H1 (cell line): ENCODE measurements at regions not wholly inside any gene's neighbourhood (a gene's known extent, or its start where the extent isn't known, plus 50 kb on each side); places are given as distances from the start of the nearest gene placed in this dataset.

ENCODE experiments used
- CTCF ChIA-PET: fragments of 300-600 bp; sonication (Branson Sonifier 250); formaldehyde crosslinking; loops from one replicate; lab custom pipeline; 2021; ENCODE audit not compliant: partially characterized antibody; lab: Charles Lee
- POLR2A ChIA-PET: fragments of 300-600 bp; sonication (Branson Sonifier 250); formaldehyde crosslinking; loops from one replicate; lab custom pipeline; 2021; ENCODE audit warnings: inconsistent platforms; ENCODE audit not compliant: partially characterized antibody; lab: Charles Lee
- DNase-seq, 2 experiments: peaks; one replicate each; pipeline versions ENCODE4 v3.0.0 to v3.0.0-alpha.2; 2010 to 2022; ENCODE audit warnings: low spot score in 2 of 2, low read depth in 1 of 2, mixed read lengths in 1 of 2
- FAIRE-seq: peaks from 2 replicates; lab custom pipeline; 2011; peaks lifted over from hg19 to GRCh38; lab: Jason Lieb, UNC
- H2AFZ ChIP-seq: 2 replicates; pipeline ENCODE4 v1.8.1; 2012; ENCODE audit warnings: low read length, inconsistent platforms
- H2AK5ac ChIP-seq: 2 replicates; pipeline ENCODE4 v1.6.1; 2013; ENCODE audit warnings: low read depth, low read length
- H2BK120ac ChIP-seq: replicated peaks from 2 replicates; pipeline ENCODE3; 2013; ENCODE audit warnings: low read depth, low read length, inconsistent platforms
- H2BK12ac ChIP-seq: 2 replicates; pipeline ENCODE4 v1.6.1; 2013; ENCODE audit warnings: low read depth, low read length
- H2BK15ac ChIP-seq: 2 replicates; pipeline ENCODE4 v1.6.1; 2013; ENCODE audit warnings: low read length
- H2BK20ac ChIP-seq: 2 replicates; pipeline ENCODE4 v1.6.1; 2013; ENCODE audit warnings: low read length
- H2BK5ac ChIP-seq: 2 replicates; pipeline ENCODE4 v1.6.1; 2013; ENCODE audit warnings: low read depth, low read length
- H3K14ac ChIP-seq: 2 replicates; pipeline ENCODE4 v1.6.1; 2013; ENCODE audit warnings: inconsistent platforms; ENCODE audit not compliant: insufficient read length
- H3K18ac ChIP-seq: 2 replicates; pipeline ENCODE4 v1.6.1; 2013; ENCODE audit warnings: low read length; ENCODE audit errors: extremely low read depth
- H3K23ac ChIP-seq: 2 replicates; pipeline ENCODE4 v1.6.1; 2013; ENCODE audit warnings: inconsistent platforms; ENCODE audit not compliant: insufficient read length
- H3K23me2 ChIP-seq: 2 replicates; pipeline ENCODE4 v1.6.1; 2013; ENCODE audit warnings: low read depth, low read length
- H3K27ac ChIP-seq: 2 replicates; pipeline ENCODE4 v1.6.1; 2011; ENCODE audit warnings: low read depth, low read length, inconsistent platforms
- H3K27me3 ChIP-seq, 4 experiments: replicated peaks in 1 of 4; 1 replicate in 1 of 4; 2 replicates in 3 of 4; pipeline versions ENCODE4 v1.6.1 to v1.8.1; 2011 to 2013; ENCODE audit warnings: low read length in 3 of 4, mild to moderate bottlenecking in 3 of 4, inconsistent platforms in 2 of 4, mixed read lengths in 2 of 4, moderate library complexity in 1 of 4; ENCODE audit not compliant: control insufficient read depth in 3 of 4, insufficient read depth in 3 of 4; ENCODE audit errors: extremely low read depth in 1 of 4
- H3K36me3 ChIP-seq, 4 experiments: 2 replicates each; pipeline versions ENCODE4 v1.6.1 to v1.8.1; 2011 to 2013; ENCODE audit warnings: mild to moderate bottlenecking in 4 of 4, low read length in 3 of 4, moderate library complexity in 2 of 4, control low read depth in 1 of 4, inconsistent platforms in 1 of 4; ENCODE audit not compliant: insufficient read depth in 4 of 4, control insufficient read depth in 2 of 4
- H3K4ac ChIP-seq: replicated peaks from 2 replicates; pipeline ENCODE3; 2013; ENCODE audit warnings: low read length, low read depth, mixed read lengths, inconsistent platforms; ENCODE audit not compliant: insufficient read length
- H3K4me1 ChIP-seq, 4 experiments: replicated peaks in 1 of 4; 1 replicate in 1 of 4; 2 replicates in 3 of 4; pipeline versions ENCODE4 v1.6.1 to v1.8.1; 2011 to 2013; ENCODE audit warnings: low read length in 3 of 4, inconsistent platforms in 2 of 4, mixed read lengths in 1 of 4; ENCODE audit not compliant: insufficient read depth in 4 of 4, control insufficient read depth in 3 of 4
- H3K4me2 ChIP-seq, 2 experiments: 2 replicates each; pipeline versions ENCODE4 v1.6.1 to v1.8.1; 2011 to 2013; ENCODE audit warnings: low read depth in 2 of 2, low read length in 2 of 2, control low read depth in 1 of 2, inconsistent platforms in 1 of 2, mild to moderate bottlenecking in 1 of 2; ENCODE audit not compliant: insufficient read depth in 1 of 2
- H3K4me3 ChIP-seq, 4 experiments: fragments of 200-600, 300-600 bp in 1 of 4; sonication (generic), shearing (Covaris generic), sonication (Bioruptor Twin) in 1 of 4; 2 replicates each; pipeline versions ENCODE4 v1.5.1 to v1.8.1; 2011 to 2016; ENCODE audit warnings: low read length in 4 of 4, low read depth in 3 of 4, control low read depth in 2 of 4, inconsistent platforms in 2 of 4, mild to moderate bottlenecking in 2 of 4, mixed read lengths in 1 of 4, moderate library complexity in 1 of 4; ENCODE audit not compliant: insufficient read depth in 2 of 4; ENCODE audit errors: extremely low read depth in 1 of 4
- H3K56ac ChIP-seq: replicated peaks from 2 replicates; pipeline ENCODE3; 2013; ENCODE audit warnings: low read depth, mild to moderate bottlenecking, mixed read lengths, low read length, inconsistent platforms; ENCODE audit not compliant: insufficient read length
- H3K79me1 ChIP-seq: 2 replicates; pipeline ENCODE4 v1.6.1; 2013; ENCODE audit warnings: low read depth, low read length, control low read depth
- H3K79me2 ChIP-seq, 2 experiments: 2 replicates each; pipeline versions ENCODE4 v1.6.1 to v1.8.1; 2012 to 2013; ENCODE audit warnings: low read length in 2 of 2, mild to moderate bottlenecking in 2 of 2, inconsistent platforms in 1 of 2; ENCODE audit not compliant: insufficient read depth in 2 of 2, control insufficient read depth in 1 of 2
- H3K9ac ChIP-seq, 4 experiments: replicated peaks in 1 of 4; 1 replicate in 1 of 4; 2 replicates in 3 of 4; pipeline versions ENCODE4 v1.6.1 to v1.8.1; 2011 to 2013; ENCODE audit warnings: low read depth in 3 of 4, low read length in 3 of 4, control low read depth in 2 of 4, mild to moderate bottlenecking in 2 of 4, moderate library complexity in 2 of 4, inconsistent platforms in 1 of 4; ENCODE audit errors: extremely low read depth in 1 of 4
- H3K9me3 ChIP-seq, 2 experiments: 2 replicates each; pipeline versions ENCODE4 v1.6.1 to v1.8.1; 2012 to 2013; ENCODE audit warnings: mild to moderate bottlenecking in 2 of 2, moderate library complexity in 2 of 2, control low read depth in 1 of 2, inconsistent platforms in 1 of 2, low read depth in 1 of 2, low read length in 1 of 2, mixed read lengths in 1 of 2; ENCODE audit not compliant: insufficient read depth in 2 of 2
- H4K20me1 ChIP-seq, 2 experiments: replicated peaks in 1 of 2; 2 replicates each; pipeline versions ENCODE3 to v1.8.1; 2011 to 2013; ENCODE audit warnings: inconsistent platforms in 2 of 2, low read length in 2 of 2, mild to moderate bottlenecking in 1 of 2; ENCODE audit not compliant: insufficient read depth in 2 of 2, control insufficient read depth in 1 of 2
- H4K5ac ChIP-seq: 2 replicates; pipeline ENCODE4 v1.6.1; 2013; ENCODE audit warnings: low read length, low read depth, mixed read lengths, inconsistent platforms; ENCODE audit not compliant: insufficient read length
- H4K8ac ChIP-seq: 2 replicates; pipeline ENCODE4 v1.8.0; 2013; ENCODE audit warnings: mild to moderate bottlenecking, moderate library complexity, low read length, inconsistent platforms; ENCODE audit not compliant: insufficient read depth; ENCODE audit errors: extremely low read depth
- H4K91ac ChIP-seq: replicated peaks from 2 replicates; pipeline ENCODE3; 2013; ENCODE audit warnings: low read length, mixed read lengths, inconsistent platforms; ENCODE audit not compliant: insufficient read length
- BACH1 ChIP-seq: IDR thresholded peaks from 2 replicates; pipeline ENCODE4 v1.6.1; 2012; ENCODE audit warnings: low read length, improper control_type of control experiment
- BRCA1 ChIP-seq: IDR thresholded peaks from 2 replicates; pipeline ENCODE4 v1.6.1; 2012; ENCODE audit warnings: low read depth, low read length, improper control_type of control experiment
- CHD2 ChIP-seq: IDR thresholded peaks from 2 replicates; pipeline ENCODE4 v1.6.1; 2012; ENCODE audit warnings: low read length, improper control_type of control experiment
- EP300 ChIP-seq, 2 experiments: IDR thresholded peaks; 1 replicate in 1 of 2; 2 replicates in 1 of 2; pipeline ENCODE4 v1.6.1; 2011 to 2012; ENCODE audit warnings: low read depth in 2 of 2, low read length in 2 of 2, mild to moderate bottlenecking in 2 of 2, borderline replicate concordance in 1 of 2, inconsistent platforms in 1 of 2, moderate library complexity in 1 of 2
- FOSL1 ChIP-seq: IDR thresholded peaks from 2 replicates; pipeline ENCODE4 v1.6.1; 2011; ENCODE audit warnings: mild to moderate bottlenecking, low read depth, low read length, moderate library complexity; ENCODE audit not compliant: insufficient read depth
- RFX5 ChIP-seq: IDR thresholded peaks from 2 replicates; pipeline ENCODE4 v1.6.1; 2011; ENCODE audit warnings: low read depth, low read length, improper control_type of control experiment, borderline replicate concordance
- SIN3A ChIP-seq, 2 experiments: IDR thresholded peaks in 1 of 2; conservative IDR thresholded peaks in 1 of 2; 2 replicates each; pipeline ENCODE4 v1.6.1; 2011 to 2012; ENCODE audit warnings: low read length in 2 of 2, improper control_type of control experiment in 1 of 2, low read depth in 1 of 2, mild to moderate bottlenecking in 1 of 2
- SP2 ChIP-seq: IDR thresholded peaks from 2 replicates; pipeline ENCODE4 v1.6.1; 2012; ENCODE audit warnings: mild to moderate bottlenecking, low read length, inconsistent platforms
- YY1 ChIP-seq: IDR thresholded peaks from 2 replicates; pipeline ENCODE4 v1.6.1; 2011; ENCODE audit warnings: low read depth, mild to moderate bottlenecking, low read length
- WGBS, 2 experiments: shearing (Covaris generic) in 1 of 2; methylation state at CpG; one replicate each; pipeline versions ENCODE4 v1.1.6 to v1.1.7; 2013 to 2015; ENCODE audit warnings: low lambda C conversion rate in 2 of 2, mixed read lengths in 2 of 2, inconsistent platforms in 1 of 2, low coverage in 1 of 2, missing lambda C conversion rate in 1 of 2; ENCODE audit not compliant: insufficient replicate concordance in 2 of 2, insufficient coverage in 1 of 2, insufficient read length in 1 of 2; ENCODE audit errors: extremely low coverage in 1 of 2, missing lambda C conversion rate in 1 of 2; 5-methylcytosine and 5-hydroxymethylcytosine counted together

GRCh38 chr3:137131081-137131480 lies 173.3 kb downstream of the IL20RB start:
- no peaks in the 10 kb centered on the region for H3K79me1 ChIP-seq
- no peak overlapping the region for H3K14ac ChIP-seq
- CTCF ChIA-PET = interaction anchor here (1.2 to 2.7 kb wide), 4 partner anchors 9 to 47 kb away, joined by 3 to 19 read pairs (median 10); no protein-coding TSS in a partner anchor
- H3K23me2 ChIP-seq = no peaks in the 10 kb centered on the region
- H3K4me3 ChIP-seq = no peak overlapping the region
- H2BK12ac ChIP-seq = 0 out of 2 replicates have a peak overlapping the region, but pooled peaks have one; percentile 20
- no peak overlapping the region for H3K56ac ChIP-seq
- no peak overlapping the region for H2AK5ac ChIP-seq
- no peaks in the 10 kb centered on the region for H3K9me3 ChIP-seq
- FAIRE-seq (no peak), DNase-seq (no peak)
- H4K91ac ChIP-seq = no peak overlapping the region
- H3K27me3 ChIP-seq = no peaks in the 10 kb centered on the region
- WGBS, 2 experiments = 69% methylated on average over 2 of the region's 2 CpGs; no CpG with 5 or more reads in 1 of the 2 experiments
- no peak overlapping the region for H4K5ac ChIP-seq
- no peak overlapping the region for H3K4ac ChIP-seq
- POLR2A ChIA-PET = interaction anchor here (1.1 kb wide), 1 partner anchor 12 kb away, joined by 3 read pairs; no protein-coding TSS in a partner anchor
- no peak overlapping the region for H2BK120ac ChIP-seq
- H3K79me2 ChIP-seq = no peaks in the 10 kb centered on the region
- no peak overlapping the region for H2BK15ac ChIP-seq
- no peak overlapping the region for H2AFZ ChIP-seq
- H2BK20ac ChIP-seq = no peak overlapping the region
- no peak overlapping the region for H3K4me2 ChIP-seq
- H2BK5ac ChIP-seq = no peak overlapping the region
- no peak overlapping the region for H3K23ac ChIP-seq
- no peak overlapping the region for H3K27ac ChIP-seq
- peaks cover 0 to 3% (median 3%) of the 10 kb centered on the region in 4 experiments; a peak in 2 of 7 replicates for H3K4me1 ChIP-seq
- peak overlapping the region in 1 of 4 experiments; percentile 27; a peak in 1 of 7 replicates for H3K9ac ChIP-seq
- no peak overlapping the region for H4K8ac ChIP-seq
- no peaks in the 10 kb centered on the region for H3K36me3 ChIP-seq
- H3K18ac ChIP-seq = no peak overlapping the region
- H4K20me1 ChIP-seq = no peaks in the 10 kb centered on the region
- TF ChIP-seq BACH1 (no peak), SP2 (no peak), YY1 (no peak), BRCA1 (no peak), SIN3A (conservative IDR thresholded peaks at IDR 0.05 in 1 of 2, IDR thresholded peaks at IDR 0.05 in 1 of 2; ENCODE audit: low read depth in 1 of 2, low read length in 2 of 2) (no peak), RFX5 (no peak), CHD2 (no peak), EP300 (IDR thresholded peaks at IDR 0.05; ENCODE audit: borderline replicate concordance in 1 of 2, low read depth in 2 of 2, low read length in 2 of 2) (no peak), FOSL1 (no peak)
